Right hindlimb (tissue), 1 donor: ENCODE measurements at regions not wholly inside any gene's neighbourhood (a gene's known extent, or its start where the extent isn't known, plus 50 kb on each side); places are given as distances from the start of the nearest gene placed in this dataset.
A peak's percentile ranks its signal among the peaks of the same experiment; 100 is the strongest.
"Not testable (repeated sequence)": the region's sequence is repeated elsewhere in the genome, so short reads cannot be mapped to it uniquely, and the experiment has no call there.

Experiments
- DNase-seq: peaks from one replicate; pipeline ENCODE4 v3.0.0-alpha.2; 2018

- no peak for DNase-seq
Observed at GRCh38 chr5:2163060-2163856, 280.5 kb upstream of the IRX4 start.

GRCh38 chr5:2160811-2161210, 278.1 kb upstream of the IRX4 start:
- DNase-seq: no peak

GRCh38 chr5:2158767-2159166, 276.0 kb upstream of the IRX4 start:
- DNase-seq: no peak

GRCh38 chr5:2158109-2158508, 275.4 kb upstream of the IRX4 start:
- DNase-seq: no peak

DNA sequence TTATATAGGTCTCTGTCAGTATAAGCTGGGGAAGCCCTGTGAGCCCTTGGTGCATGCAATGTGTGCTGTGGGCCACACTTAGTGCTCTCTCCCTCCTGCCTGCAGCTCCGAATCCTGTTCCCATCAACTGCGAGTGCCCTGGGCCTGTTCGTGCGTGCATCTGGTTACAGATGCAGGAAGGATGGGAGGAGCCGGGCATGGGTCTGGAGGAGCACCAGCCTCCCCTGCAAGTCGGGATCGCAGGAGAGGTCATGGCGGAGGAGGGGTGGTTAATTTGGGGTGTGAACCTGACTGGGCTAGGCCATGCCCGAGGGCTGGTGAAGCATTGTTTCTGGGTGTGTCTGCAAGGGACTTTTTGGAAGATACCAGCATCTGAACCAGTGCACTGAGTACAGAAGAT, 274.6 kb upstream of the IRX4 start:
- DNase-seq: no peak

DNA sequence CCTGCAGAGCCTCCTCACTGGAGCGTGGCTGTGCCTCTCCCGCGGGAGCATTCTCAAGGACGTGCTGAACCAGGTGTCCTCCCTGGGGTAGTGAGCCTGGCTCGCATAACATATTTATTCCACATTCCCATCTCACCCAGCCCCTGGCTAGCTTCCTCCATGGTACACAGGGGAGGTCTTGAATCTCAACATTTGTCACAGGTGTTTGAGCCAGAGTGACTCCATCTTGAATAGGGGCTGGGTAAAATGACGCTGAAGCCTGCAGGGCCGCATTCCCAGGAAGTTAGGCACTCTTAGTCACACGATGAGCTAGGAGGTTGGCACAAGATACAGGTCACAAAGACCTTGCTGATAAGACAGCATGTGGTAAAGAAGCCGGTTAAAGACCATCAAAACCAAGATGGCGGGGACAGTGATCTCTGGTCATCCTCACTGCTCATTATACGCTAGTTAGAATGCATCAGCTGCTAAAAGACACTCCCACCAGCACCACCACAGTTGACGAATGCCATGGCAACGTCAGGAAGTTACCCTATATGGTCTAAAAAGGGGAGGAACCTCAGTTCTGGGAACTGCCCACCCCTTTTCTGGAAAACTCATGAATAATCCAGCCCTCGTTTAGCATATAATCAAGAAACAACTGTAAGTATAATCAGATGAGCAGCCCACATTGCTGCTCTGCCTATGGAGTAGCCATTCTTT, 273.8 kb upstream of the IRX4 start:
- DNase-seq: no peak

DNA sequence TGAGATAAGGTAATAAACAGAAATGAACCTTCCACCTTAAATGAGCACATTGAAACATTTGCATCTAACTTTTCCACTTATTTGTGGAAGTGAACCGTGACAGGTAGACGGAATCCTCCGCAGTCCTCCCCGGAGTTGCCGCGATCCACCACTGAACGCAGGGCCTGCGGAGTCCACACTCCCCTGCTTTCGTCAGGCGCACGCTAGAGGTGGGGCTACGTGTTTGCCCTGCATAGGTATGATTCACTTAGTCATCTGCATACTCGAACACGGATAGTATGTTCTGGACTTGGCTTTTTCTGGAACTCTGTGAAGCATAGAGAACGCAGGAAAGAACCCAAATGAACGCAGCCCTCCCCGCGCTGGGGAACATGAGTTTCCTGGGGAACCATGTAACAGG, 272.8 kb upstream of the IRX4 start:
- DNase-seq: no peak

DNA sequence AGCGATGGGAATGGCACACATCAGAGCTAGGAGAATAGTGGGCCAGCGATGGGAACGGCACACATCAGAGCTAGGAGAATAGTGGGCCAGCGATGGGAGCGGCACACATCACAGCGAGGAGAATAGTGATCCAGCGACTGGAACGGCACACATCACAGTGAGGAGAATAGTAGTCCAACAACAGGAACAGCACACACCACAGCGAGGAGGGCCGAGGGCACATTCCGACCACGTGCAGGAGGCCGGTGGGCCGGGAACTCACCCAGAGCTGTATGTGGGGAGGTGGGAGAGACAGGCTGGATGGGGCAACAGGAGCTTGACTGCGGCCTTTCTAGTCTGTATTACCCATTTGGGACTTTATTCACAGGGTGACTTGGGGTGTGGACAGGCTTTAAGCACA, 271.1 kb upstream of the IRX4 start:
- no peak for DNase-seq

DNA sequence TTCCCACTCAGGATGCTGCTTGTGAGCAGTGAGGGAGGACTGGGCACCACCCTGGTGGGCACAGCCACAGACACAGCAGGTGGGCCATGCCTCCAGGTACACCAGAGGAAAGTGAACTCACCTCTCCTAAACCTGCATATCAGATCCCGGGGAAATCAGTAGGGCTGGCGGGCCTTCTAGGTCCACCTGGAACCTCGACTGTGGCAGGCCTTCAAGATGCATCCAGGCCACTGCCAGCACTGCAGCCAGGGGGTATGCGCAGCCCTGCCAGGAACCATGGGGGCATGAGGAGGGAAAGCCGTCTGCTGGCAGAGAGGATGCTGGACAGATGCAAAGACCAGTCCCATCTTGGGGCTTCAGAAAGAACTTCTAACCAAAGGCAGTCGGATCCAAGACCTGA, 270.6 kb upstream of the IRX4 start:
- no peak for DNase-seq

- DNase-seq: not testable (repeated sequence)
Observed at GRCh38 chr5:2151301-2151888, 268.7 kb upstream of the IRX4 start.

DNA sequence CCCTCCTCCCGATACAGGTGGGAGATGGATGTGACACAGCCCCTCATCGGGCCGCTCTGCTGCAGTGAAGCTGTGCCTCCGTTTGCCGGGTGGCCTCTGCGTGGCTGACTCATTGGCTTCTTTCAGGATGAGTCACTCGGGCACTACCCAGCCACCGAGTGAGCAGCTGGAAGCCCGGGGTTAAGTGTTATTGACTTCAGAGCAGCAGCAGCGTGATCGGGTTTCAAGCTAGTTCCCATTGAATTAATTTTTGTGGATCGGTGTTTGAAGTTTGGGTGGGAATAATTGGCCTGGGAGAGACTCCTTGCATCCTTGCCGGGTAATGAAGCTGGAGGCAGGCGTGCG, 266.4 kb upstream of the IRX4 start:
- DNase-seq: peak; percentile 42

GRCh38 chr5:2148312-2149194, 265.8 kb upstream of the IRX4 start:
- DNase-seq: no peak

DNA sequence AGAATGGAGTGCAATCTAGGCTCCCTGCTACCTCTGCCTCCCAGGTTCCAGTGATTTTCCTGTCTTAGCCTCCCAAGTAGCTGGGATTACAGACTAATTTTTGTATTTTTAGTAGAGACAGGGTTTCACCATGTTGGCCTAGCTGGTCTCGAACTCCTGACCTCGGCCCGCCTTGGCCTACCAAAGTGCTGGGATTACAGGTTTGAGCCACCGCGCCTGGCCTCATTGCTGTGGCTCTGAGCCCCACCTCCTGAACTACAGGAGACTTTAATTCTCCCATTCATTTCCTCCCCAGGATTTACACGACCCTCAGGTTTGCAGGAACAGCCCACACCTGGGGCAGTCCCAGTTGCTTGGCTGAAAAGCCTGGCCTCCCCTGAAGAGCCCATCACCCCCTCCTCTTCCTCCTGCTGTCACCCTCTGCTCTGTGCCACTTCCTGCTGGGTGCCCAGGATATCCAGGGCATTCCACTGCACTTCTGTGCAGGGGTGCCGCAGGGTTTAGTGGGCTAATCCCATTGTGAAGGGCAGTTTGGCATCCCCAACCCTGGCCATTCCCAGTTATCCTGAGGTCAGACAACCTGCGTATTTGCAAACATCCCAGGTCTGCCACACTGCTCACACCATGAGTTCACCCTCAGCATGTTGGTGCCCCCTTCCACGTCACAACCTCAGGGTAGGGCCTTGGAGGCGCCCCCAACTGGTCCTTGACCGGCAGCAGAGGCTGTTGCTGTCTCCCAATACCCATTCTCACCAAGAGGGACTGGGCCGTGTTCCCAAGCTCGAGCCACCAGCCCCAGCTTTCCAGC, 265.0 kb upstream of the IRX4 start:
- no peak for DNase-seq

GRCh38 chr5:2143646-2144353, 261.1 kb upstream of the IRX4 start:
- no peak for DNase-seq

- no peak for DNase-seq
Observed at GRCh38 chr5:2143088-2143487, 260.4 kb upstream of the IRX4 start.

DNA sequence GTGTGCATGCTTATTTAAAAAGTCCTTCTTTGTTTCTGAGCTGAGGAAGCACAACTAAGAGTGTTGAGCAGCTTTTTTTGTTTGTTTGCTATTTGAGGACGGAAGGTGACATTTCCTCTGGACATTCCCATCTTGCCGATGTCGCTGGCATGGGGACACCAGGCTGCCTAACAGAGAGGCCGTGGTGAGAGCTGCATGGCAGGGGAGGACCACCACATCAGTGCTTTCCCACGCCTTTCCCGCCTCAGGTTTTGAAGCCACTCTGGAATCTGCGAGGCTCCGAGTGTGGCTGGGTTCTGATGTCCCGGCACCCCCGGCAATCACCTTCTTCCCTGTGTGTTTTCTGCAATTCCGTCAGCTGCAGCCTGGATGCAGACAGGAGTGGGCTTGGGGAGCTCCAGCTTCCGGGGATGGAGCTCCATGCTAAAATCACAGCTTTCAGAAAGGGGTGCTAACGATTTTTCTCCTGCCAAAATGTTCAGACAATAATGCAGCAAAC, 259.8 kb upstream of the IRX4 start:
- DNase-seq: no peak

DNA sequence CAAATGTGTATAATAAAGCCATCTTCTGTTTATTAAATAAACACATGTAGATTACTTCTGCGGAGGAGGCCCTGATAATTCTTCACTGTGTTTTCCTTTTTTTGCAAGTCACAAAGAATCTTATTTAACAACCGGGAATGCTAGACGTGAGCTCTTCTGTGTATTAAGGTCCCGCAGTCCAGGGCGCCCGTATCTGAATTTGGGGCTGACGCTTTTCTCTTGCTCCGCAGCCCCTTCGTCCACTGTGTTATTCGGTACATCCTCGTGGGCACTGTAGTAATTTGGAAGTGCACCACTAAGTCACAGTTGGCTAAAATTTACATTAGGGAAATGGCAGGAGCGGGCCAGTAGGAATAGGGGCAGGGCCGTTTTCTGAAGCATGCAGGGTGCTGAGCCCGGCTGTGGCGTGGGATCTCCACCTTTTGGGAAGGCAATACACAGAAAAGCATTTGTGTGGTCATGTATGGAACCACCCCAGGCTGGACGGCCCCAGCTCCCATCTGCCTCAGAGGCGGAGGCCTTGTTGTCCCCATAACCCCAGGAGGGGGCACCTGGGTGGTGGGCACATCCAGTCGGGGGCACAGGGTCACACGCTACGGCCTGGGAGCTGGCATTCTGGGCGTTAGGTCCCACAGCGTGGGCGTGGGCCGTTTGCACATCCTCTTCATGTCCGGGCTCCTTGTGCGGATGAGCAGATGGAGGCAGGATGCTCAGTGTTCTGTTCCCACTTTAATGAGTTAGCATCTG, 258.7 kb upstream of the IRX4 start:
- DNase-seq: no peak

- no peak for DNase-seq
Observed at GRCh38 chr5:2140501-2141175, 257.9 kb upstream of the IRX4 start.

DNA sequence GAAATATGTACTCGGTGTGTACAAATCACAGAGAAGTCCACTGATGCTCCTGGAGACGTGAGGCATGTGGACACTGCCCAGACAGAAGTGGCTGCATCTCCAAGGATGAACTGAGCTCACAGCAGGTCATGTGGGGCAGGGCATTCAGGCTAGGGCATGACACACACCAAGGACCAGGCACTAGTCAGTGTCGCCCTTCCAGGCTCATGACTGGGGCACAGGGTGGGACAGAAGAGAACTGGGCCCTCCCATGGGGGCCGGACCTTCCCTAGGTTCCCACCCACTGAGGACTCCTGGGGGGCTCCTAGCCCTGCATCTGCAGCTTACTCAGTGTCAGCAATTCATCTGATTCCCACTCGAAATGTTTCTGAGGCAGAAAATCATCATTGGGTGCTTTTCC, 256.8 kb upstream of the IRX4 start:
- DNase-seq: no peak

GRCh38 chr5:2138896-2139295, 256.2 kb upstream of the IRX4 start:
- no peak for DNase-seq
